Transverse colon (tissue), 4 donors: ENCODE measurements at regions not wholly inside any gene's neighbourhood (a gene's known extent, or its start where the extent isn't known, plus 50 kb on each side); places are given as distances from the start of the nearest gene placed in this dataset.

ENCODE experiments used
- DNase-seq: peaks from one replicate; pipeline ENCODE4 v3.0.0-alpha.2; 2019
- H3K27ac ChIP-seq, 4 donors: fragments of 200-600 bp; sonication (generic); 2 replicates each; pipeline ENCODE4 v1.5.1; 2016 to 2018; ENCODE audit warnings: inconsistent platforms in 4 of 4
- H3K27me3 ChIP-seq: fragments of 200-600 bp; sonication (generic); 2 replicates; pipeline ENCODE4 v1.5.1; 2017; ENCODE audit warnings: inconsistent platforms
- H3K36me3 ChIP-seq, 4 donors: fragments of 200-600 bp; sonication (generic); 2 replicates each; pipeline ENCODE4 v1.5.1; 2017 to 2019; ENCODE audit warnings: inconsistent platforms in 4 of 4
- H3K4me1 ChIP-seq, 4 donors: fragments of 200-600 bp; sonication (generic); 2 replicates each; pipeline ENCODE4 v1.5.1; 2017 to 2020; ENCODE audit warnings: inconsistent platforms in 4 of 4
- H3K4me3 ChIP-seq, 4 donors: fragments of 200-600 bp; sonication (generic); 1 replicate in 1 of 4; 2 replicates in 3 of 4; pipeline versions ENCODE4 v1.5.1 to v1.6.1; 2017 to 2019; ENCODE audit warnings: inconsistent platforms in 4 of 4
- H3K9me3 ChIP-seq, 2 donors: fragments of 200-600 bp; sonication (generic); 2 replicates each; pipeline ENCODE4 v1.5.1; 2017 to 2019; ENCODE audit warnings: inconsistent platforms in 2 of 2
- EP300 ChIP-seq: sonication (generic); formaldehyde crosslinking; IDR thresholded peaks from one replicate; pipeline ENCODE4 v1.6.1; 2017; ENCODE audit warnings: antibody characterized with exemption, low read depth
- POLR2A ChIP-seq: fragments of 450-650 bp; IDR thresholded peaks from one replicate; pipeline ENCODE4 v1.6.1; 2016; ENCODE audit warnings: antibody characterized with exemption, mild to moderate bottlenecking, moderate library complexity
- POLR2AphosphoS5 ChIP-seq, 3 donors: sonication (generic); formaldehyde crosslinking; IDR thresholded peaks; one replicate each; pipeline ENCODE4 v1.6.1; 2016; ENCODE audit warnings: antibody characterized with exemption in 3 of 3
- WGBS, 2 donors: methylation state at CpG; one replicate each; pipeline ENCODE4 v1.1.5; 2018; ENCODE audit warnings: low coverage in 1 of 2; 5-methylcytosine and 5-hydroxymethylcytosine counted together
- in situ Hi-C, 4 donors: fragments of 200-750 bp; cut with MboI; loops; one replicate each; pipeline versions ENCODE4 v1.15.0 to v1.15.1; 2017; ENCODE audit warnings: low sequenced_read_pairs in 3 of 4, low pct_ligation_motif_present in 1 of 4, low pct_unique_long_range_greater_than_20kb in 1 of 4
- intact Hi-C: fragments of 100-400 bp; cut with DNase I; formaldehyde crosslinking; loops from one replicate; pipeline ENCODE4 v1.15.1; 2023; ENCODE audit warnings: low total_unique reads
- TF ChIP-seq, protein P1 (sequence below), 5 experiments: fragments of 200-600 bp in 3 of 5; fragments of 450-650 bp in 2 of 5; sonication (generic) in 3 of 5; IDR thresholded peaks; 1 replicate in 2 of 5; 2 replicates in 3 of 5; pipeline ENCODE4 v1.5.1; 2016 to 2017; ENCODE audit warnings: antibody characterized with exemption in 5 of 5, inconsistent platforms in 3 of 5, mild to moderate bottlenecking in 2 of 5, moderate library complexity in 1 of 5

DNA sequence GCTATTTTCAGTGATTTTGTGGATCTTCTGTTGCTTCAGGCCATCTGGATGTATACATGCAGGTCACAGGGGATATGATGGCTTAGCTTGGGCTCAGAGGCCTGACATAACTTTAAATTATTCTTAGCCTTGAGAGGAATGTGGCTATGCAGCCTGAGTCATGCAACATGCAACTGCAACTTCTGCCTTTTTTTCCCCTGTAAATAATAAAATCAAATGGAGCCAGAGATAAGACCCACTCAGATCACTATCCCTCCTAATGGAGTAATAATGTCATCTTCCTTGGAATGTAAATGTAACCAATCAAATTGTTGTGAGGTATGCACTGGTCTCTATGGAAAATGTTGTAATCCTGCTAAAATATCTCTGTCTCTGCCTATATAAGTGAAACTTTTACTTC, 54.9 kb downstream of the MAGEB17 start:
- no peak overlapping the region for H3K4me3 ChIP-seq
- DNase-seq = no peak
- H3K36me3 ChIP-seq = no peaks in the 10 kb centered on the region
- TF ChIP-seq POLR2AphosphoS5 (IDR thresholded peaks at IDR 0.05) (no peak), EP300 (no peak), POLR2A (no peak)
- TF ChIP-seq, protein P1, sequence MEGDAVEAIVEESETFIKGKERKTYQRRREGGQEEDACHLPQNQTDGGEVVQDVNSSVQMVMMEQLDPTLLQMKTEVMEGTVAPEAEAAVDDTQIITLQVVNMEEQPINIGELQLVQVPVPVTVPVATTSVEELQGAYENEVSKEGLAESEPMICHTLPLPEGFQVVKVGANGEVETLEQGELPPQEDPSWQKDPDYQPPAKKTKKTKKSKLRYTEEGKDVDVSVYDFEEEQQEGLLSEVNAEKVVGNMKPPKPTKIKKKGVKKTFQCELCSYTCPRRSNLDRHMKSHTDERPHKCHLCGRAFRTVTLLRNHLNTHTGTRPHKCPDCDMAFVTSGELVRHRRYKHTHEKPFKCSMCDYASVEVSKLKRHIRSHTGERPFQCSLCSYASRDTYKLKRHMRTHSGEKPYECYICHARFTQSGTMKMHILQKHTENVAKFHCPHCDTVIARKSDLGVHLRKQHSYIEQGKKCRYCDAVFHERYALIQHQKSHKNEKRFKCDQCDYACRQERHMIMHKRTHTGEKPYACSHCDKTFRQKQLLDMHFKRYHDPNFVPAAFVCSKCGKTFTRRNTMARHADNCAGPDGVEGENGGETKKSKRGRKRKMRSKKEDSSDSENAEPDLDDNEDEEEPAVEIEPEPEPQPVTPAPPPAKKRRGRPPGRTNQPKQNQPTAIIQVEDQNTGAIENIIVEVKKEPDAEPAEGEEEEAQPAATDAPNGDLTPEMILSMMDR (IDR thresholded peaks at IDR 0.05) = no peak
- H3K27ac ChIP-seq = no peak overlapping the region
- no peaks in the 10 kb centered on the region for H3K4me1 ChIP-seq
- in situ Hi-C loops = no loop called here
- H3K9me3 ChIP-seq = no peaks in the 10 kb centered on the region
- no peaks in the 10 kb centered on the region for H3K27me3 ChIP-seq
- intact Hi-C loops = no loop called here

DNA sequence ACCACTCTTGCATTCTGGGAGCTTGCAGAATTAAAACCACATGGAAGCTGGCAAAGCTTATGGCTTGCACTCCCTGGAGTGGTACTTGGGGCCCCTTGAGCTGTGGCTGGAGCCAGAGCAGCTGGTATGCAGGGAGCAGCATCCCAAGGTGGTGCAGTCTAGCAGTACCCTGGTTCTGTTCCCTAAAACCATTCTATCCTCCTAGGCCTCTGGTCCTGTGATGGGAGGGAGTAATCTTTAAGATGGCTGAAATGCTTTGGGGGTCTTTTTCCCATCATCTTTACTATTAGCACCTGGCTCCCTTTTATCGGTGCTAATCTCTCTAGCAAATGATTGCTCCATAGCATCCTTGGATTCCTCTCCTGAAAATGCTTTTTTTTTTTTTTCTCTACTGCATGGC, 56.1 kb downstream of the MAGEB17 start:
- DNase-seq = no peak
- in situ Hi-C loops (no loop called here), intact Hi-C loops (no loop called here)
- H3K36me3 ChIP-seq = no peaks in the 10 kb centered on the region
- H3K4me1 ChIP-seq = no peaks in the 10 kb centered on the region
- no peak overlapping the region for H3K27ac ChIP-seq
- H3K4me3 ChIP-seq = no peak overlapping the region
- 100% methylated on average over 1 of the region's 1 CpG for WGBS, 2 donors
- TF ChIP-seq, protein P1 (IDR thresholded peaks at IDR 0.05) = no peak
- TF ChIP-seq EP300 = no peak
- no peaks in the 10 kb centered on the region for H3K27me3 ChIP-seq
- no peaks in the 10 kb centered on the region for H3K9me3 ChIP-seq

DNA sequence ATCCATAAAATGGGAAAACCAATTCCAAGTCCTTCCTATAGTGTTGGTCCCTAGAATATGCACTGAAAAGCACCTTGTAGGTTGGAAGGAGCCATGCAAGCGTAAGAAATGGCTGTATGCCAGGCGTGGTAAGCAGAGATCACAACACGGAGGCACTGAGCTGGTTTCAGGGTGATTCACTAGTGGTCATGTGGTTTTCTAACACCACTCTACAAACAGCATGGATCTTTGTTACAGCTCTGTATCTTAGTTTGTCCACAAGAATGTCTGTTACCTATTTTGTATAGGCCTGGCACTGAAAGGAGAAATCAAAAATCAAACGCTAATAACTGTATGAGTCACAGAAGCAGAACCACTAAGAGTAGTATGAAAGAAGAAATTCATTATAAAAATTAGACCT, 71.9 kb downstream of the MAGEB17 start:
- intact Hi-C loops = no loop called here
- Histone ChIP-seq H3K27me3 (no peaks in the 10 kb centered on the region), H3K4me3 (no peak overlapping the region), H3K4me1 (no peaks in the 10 kb centered on the region), H3K27ac (no peak overlapping the region), H3K36me3 (no peaks in the 10 kb centered on the region), H3K9me3 (no peaks in the 10 kb centered on the region)
- WGBS, 2 donors = 69 to 79% methylated on average over 3 to 4 of the region's 4 CpGs
- TF ChIP-seq POLR2AphosphoS5 (IDR thresholded peaks at IDR 0.05) = no peak
- TF ChIP-seq, protein P1 (IDR thresholded peaks at IDR 0.05) = no peak
- TF ChIP-seq EP300 = no peak
- no peak for TF ChIP-seq POLR2A
- no peak for DNase-seq
- in situ Hi-C loops = loop anchor here in 1 of 4 donors (25.0 kb wide), 1 partner anchor 102 kb away; no protein-coding TSS in a partner anchor

DNA sequence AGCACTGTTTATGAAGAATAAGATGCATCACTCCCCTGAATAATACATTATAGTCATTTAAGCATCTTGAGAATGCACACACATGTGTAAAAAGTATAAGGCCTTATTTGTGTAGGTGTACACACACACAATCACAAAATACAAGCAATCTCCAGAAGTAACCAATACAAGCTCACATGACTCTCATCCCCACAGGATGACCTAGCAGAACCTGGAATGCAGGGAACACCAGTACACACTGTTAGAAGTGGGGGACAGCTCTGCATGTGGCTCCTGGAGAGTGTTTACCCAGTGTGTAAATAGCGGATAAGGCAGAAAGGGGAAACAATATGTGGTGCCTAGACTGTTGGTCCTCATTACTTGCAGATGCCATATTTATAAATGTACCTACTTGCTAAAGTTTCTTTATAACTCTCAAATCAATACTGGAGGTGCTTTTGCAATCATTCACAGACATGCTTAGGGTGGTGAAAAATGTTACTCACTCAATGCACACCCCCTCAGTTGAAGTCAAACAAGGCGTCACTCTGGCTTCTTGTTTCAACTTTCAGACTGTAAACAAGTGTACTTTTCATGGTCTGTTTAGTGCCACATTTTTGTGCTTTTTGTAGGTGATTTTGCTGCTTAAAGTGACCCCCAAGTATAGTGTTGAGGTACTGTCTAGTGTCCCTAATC, 73.1 kb downstream of the MAGEB17 start:
- no peaks in the 10 kb centered on the region for H3K4me1 ChIP-seq
- TF ChIP-seq POLR2A = no peak
- TF ChIP-seq EP300 = no peak
- TF ChIP-seq, protein P1 (IDR thresholded peaks at IDR 0.05) = no peak
- H3K27ac ChIP-seq = no peak overlapping the region
- 61% methylated on average over 2 of the region's 2 CpGs; no CpG with 5 or more reads in 1 of the 2 donors for WGBS, 2 donors
- intact Hi-C loops = no loop called here
- no peaks in the 10 kb centered on the region for H3K27me3 ChIP-seq
- no peak for DNase-seq
- H3K4me3 ChIP-seq = no peak overlapping the region
- H3K9me3 ChIP-seq = no peaks in the 10 kb centered on the region
- H3K36me3 ChIP-seq = no peaks in the 10 kb centered on the region
- in situ Hi-C loops = loop anchor here in 1 of 4 donors (25.0 kb wide), 1 partner anchor 103 kb away; no protein-coding TSS in a partner anchor
